OCI-LY7 (cell line): ENCODE measurements at regions not wholly inside any gene's neighbourhood (a gene's known extent, or its start where the extent isn't known, plus 50 kb on each side); places are given as distances from the start of the nearest gene placed in this dataset.

Experiments used
- BruUV-seq: library from RNA; stranded (reverse); fragments of 400-500 nt; replicated peaks from 2 replicates; lab custom pipeline; 2021; lab: Mats Ljungman, UMichigan
- CTCF ChIA-PET: fragments of 300-600 bp; sonication (Branson Sonifier 250); formaldehyde crosslinking; loops from one replicate; lab custom pipeline; 2022; ENCODE audit warnings: antibody characterized with exemption; ENCODE audit not compliant: unreplicated experiment; lab: Charles Lee
- POLR2A ChIA-PET: fragments of 300-600 bp; sonication (Branson Sonifier 250); formaldehyde crosslinking; loops from one replicate; lab custom pipeline; 2022; ENCODE audit warnings: antibody characterized with exemption; lab: Charles Lee
- DNase-seq: peaks from one replicate; pipeline ENCODE4 v3.0.0-alpha.2; 2015; ENCODE audit warnings: low spot score
- H2AFZ ChIP-seq: fragments of 200-600 bp; sonication (generic), shearing (Covaris generic); 2 replicates; pipeline ENCODE4 v1.6.1; 2014; ENCODE audit warnings: mild to moderate bottlenecking, antibody characterized with exemption, low read length, moderate library complexity
- H3K27ac ChIP-seq: fragments of 200-600 bp; sonication (generic); 2 replicates; pipeline ENCODE4 v1.5.1; 2014; ENCODE audit warnings: mixed run types, low read depth, mild to moderate bottlenecking, moderate library complexity, low read length, inconsistent platforms; ENCODE audit not compliant: poor library complexity, severe bottlenecking
- H3K36me3 ChIP-seq: fragments of 200-600 bp; sonication (generic); 2 replicates; pipeline ENCODE4 v1.6.1; 2014; ENCODE audit warnings: mild to moderate bottlenecking, antibody characterized with exemption, low read length, moderate library complexity, mixed read lengths; ENCODE audit not compliant: insufficient read depth
- H3K4me1 ChIP-seq: fragments of 200-600 bp; sonication (generic); 2 replicates; pipeline ENCODE4 v1.5.1; 2014; ENCODE audit warnings: mild to moderate bottlenecking, low read length; ENCODE audit not compliant: insufficient read depth, poor library complexity, severe bottlenecking
- H3K4me2 ChIP-seq: fragments of 200-600 bp; sonication (generic); 2 replicates; pipeline ENCODE4 v1.6.1; 2014; ENCODE audit warnings: mild to moderate bottlenecking, low read length
- H3K4me3 ChIP-seq: fragments of 200-600 bp; sonication (generic); 2 replicates; pipeline ENCODE4 v1.5.1; 2014; ENCODE audit warnings: mild to moderate bottlenecking, low read depth, low read length; ENCODE audit not compliant: poor library complexity, severe bottlenecking
- H3K79me2 ChIP-seq: fragments of 200-600 bp; sonication (generic); 2 replicates; pipeline ENCODE4 v1.6.1; 2016; ENCODE audit warnings: low read depth, mild to moderate bottlenecking, low read length, moderate library complexity, mixed read lengths; ENCODE audit not compliant: insufficient read depth
- H3K9me2 ChIP-seq: fragments of 200-600 bp; sonication (generic); 2 replicates; pipeline ENCODE4 v1.6.1; 2016; ENCODE audit warnings: mild to moderate bottlenecking, low read length, mixed read lengths; ENCODE audit not compliant: insufficient read depth
- H3K9me3 ChIP-seq: fragments of 200-600 bp; sonication (generic); 2 replicates; pipeline ENCODE4 v1.6.1; 2014; ENCODE audit warnings: mild to moderate bottlenecking, mixed run types, low read length, mixed read lengths
- H4K20me1 ChIP-seq: fragments of 200-600 bp; sonication (generic); 2 replicates; pipeline ENCODE4 v1.6.1; 2014; ENCODE audit warnings: mild to moderate bottlenecking, antibody characterized with exemption, low read length, moderate library complexity, mixed read lengths; ENCODE audit not compliant: insufficient read depth
- CTCF ChIP-seq: fragments of 200-600 bp; sonication (generic); conservative IDR thresholded peaks from 2 replicates; pipeline ENCODE4 v1.5.1; 2014; ENCODE audit warnings: mild to moderate bottlenecking, antibody characterized with exemption, low read length, moderate library complexity, mixed read lengths
- EZH2phosphoT487 ChIP-seq: fragments of 200-600 bp; sonication (generic); IDR thresholded peaks from 2 replicates; pipeline ENCODE4 v1.6.1; 2018; ENCODE audit warnings: low read depth, borderline replicate concordance, mild to moderate bottlenecking, mixed run types, antibody characterized with exemption, low read length, moderate library complexity, mixed read lengths
- intact Hi-C: fragments of 100-400 bp; cut with micrococcal nuclease; formaldehyde crosslinking; loops from one replicate; pipeline ENCODE4 v1.10.0; 2022; ENCODE audit not compliant: unreplicated experiment

- no peaks in the 10 kb centered on the region for H3K4me1 ChIP-seq
- no peaks in the 10 kb centered on the region for H3K9me2 ChIP-seq
- TF ChIP-seq CTCF (no peak), EZH2phosphoT487 (no peak)
- ChIA-PET POLR2A (no interaction called here), CTCF (no interaction called here)
- no peak overlapping the region for H3K27ac ChIP-seq
- no peaks in the 10 kb centered on the region for H3K9me3 ChIP-seq
- H3K79me2 ChIP-seq = no peaks in the 10 kb centered on the region
- no peak overlapping the region for H3K4me3 ChIP-seq
- no TSS peak for BruUV-seq
- intact Hi-C loops = no loop called here
- no peak for DNase-seq
- H4K20me1 ChIP-seq = no peaks in the 10 kb centered on the region
- H3K4me2 ChIP-seq = no peak overlapping the region
- no peaks in the 10 kb centered on the region for H3K36me3 ChIP-seq
- no peak overlapping the region for H2AFZ ChIP-seq
Measured at GRCh38 chr4:165597581-165598480, 219.0 kb downstream of the CPE start.

- H3K4me1 ChIP-seq = no peaks in the 10 kb centered on the region
- no peak overlapping the region for H2AFZ ChIP-seq
- no peak overlapping the region for H3K4me2 ChIP-seq
- no TSS peak for BruUV-seq
- H3K9me2 ChIP-seq = no peaks in the 10 kb centered on the region
- no peak overlapping the region for H3K27ac ChIP-seq
- intact Hi-C loops = no loop called here
- ChIA-PET CTCF (no interaction called here), POLR2A (interaction anchor here (0.9 kb wide), 1 partner anchor 31 kb away, joined by 3 read pairs; no protein-coding TSS in a partner anchor)
- H3K79me2 ChIP-seq = no peaks in the 10 kb centered on the region
- no peak for DNase-seq
- H3K36me3 ChIP-seq = no peaks in the 10 kb centered on the region
- TF ChIP-seq EZH2phosphoT487 = no peak
- TF ChIP-seq CTCF = no peak
- no peaks in the 10 kb centered on the region for H3K9me3 ChIP-seq
- H4K20me1 ChIP-seq = no peaks in the 10 kb centered on the region
- H3K4me3 ChIP-seq = no peak overlapping the region
Measured at GRCh38 chr4:165600959-165601683, 222.3 kb downstream of the CPE start.
